ENCODE measurements at regions not wholly inside any gene's neighbourhood (a gene's known extent, or its start where the extent isn't known, plus 50 kb on each side); places are given as distances from the start of the nearest gene placed in this dataset.

GRCh38 chr2:236825989-236826510 lies 256.4 kb downstream of the ACKR3 start:
- no peak overlapping the region for H3K4me2 ChIP-seq (ENCODE audit: insufficient read depth, low read length)
- 2% methylated on average over 6 of the region's 6 CpGs for WGBS (ENCODE audit: insufficient coverage, low coverage, missing lambda C conversion rate)
- no peak overlapping the region for H3K4me3 ChIP-seq
- in situ Hi-C loops (cut with MboI): no loop called here
- POLR2A ChIA-PET: interaction anchor here (0.6 kb wide), 1 partner anchor 94 kb away, joined by 3 read pairs; no protein-coding TSS in a partner anchor
- TF ChIP-seq ZNF174 (CRISPR knock-in tag; IDR thresholded peaks at IDR 0.05) (no peak), ERF (CRISPR knock-in tag; IDR thresholded peaks at IDR 0.05) (no peak), GTF3C2 (IDR thresholded peaks at IDR 0.05; ENCODE audit: borderline replicate concordance, extremely low read depth, insufficient read length) (no peak), MAZ (CRISPR knock-in tag; conservative IDR thresholded peaks at IDR 0.05 in 1 of 2, IDR thresholded peaks at IDR 0.05 in 1 of 2) (no peak), ZBTB1 (CRISPR knock-in tag; IDR thresholded peaks at IDR 0.05; ENCODE audit: borderline replicate concordance, low read depth) (no peak), SIN3A (IDR thresholded peaks at IDR 0.05; ENCODE audit: borderline replicate concordance in 2 of 2, control insufficient read depth in 1 of 2, low read depth in 2 of 2, low read length in 2 of 2) (no peak), MLLT1 (IDR thresholded peaks at IDR 0.05) (no peak), RBM22 (IDR thresholded peaks at IDR 0.05; ENCODE audit: low read depth, low read length, poor library complexity, severe bottlenecking) (no peak), MXI1 (IDR thresholded peaks at IDR 0.05; ENCODE audit: low read depth, low read length) (no peak), ZNF445 (CRISPR knock-in tag; IDR thresholded peaks at IDR 0.05; ENCODE audit: low read depth) (no peak), FOXA3 (CRISPR knock-in tag; conservative IDR thresholded peaks at IDR 0.05 in 1 of 2, IDR thresholded peaks at IDR 0.05 in 1 of 2) (no peak), CGGBP1 (CRISPR knock-in tag; IDR thresholded peaks at IDR 0.05) (no peak), PHF8 (IDR thresholded peaks at IDR 0.05; ENCODE audit: borderline replicate concordance, low read length) (no peak), THRB (CRISPR knock-in tag; conservative IDR thresholded peaks at IDR 0.05) (no peak)
- H4K20me1 ChIP-seq (replicated peaks; ENCODE audit: control insufficient read depth, insufficient read depth, low read length): no peaks in the 10 kb centered on the region
- H3K79me2 ChIP-seq (ENCODE audit: control insufficient read depth, insufficient read depth, low read length): no peaks in the 10 kb centered on the region
- no peaks in the 10 kb centered on the region for H3K9me1 ChIP-seq (ENCODE audit: control insufficient read depth, insufficient read depth, low read length)
- no peak overlapping the region for H3K27ac ChIP-seq (ENCODE audit: extremely low read depth, low read depth, low read length)
- ATAC-seq (no peak), FAIRE-seq (no peak), DNase-seq (ENCODE audit: extremely low read depth in 1 of 4, low spot score in 3 of 4) (no peak)
- no peaks in the 10 kb centered on the region; a peak in 1 of 5 replicates for H3K4me1 ChIP-seq (replicated peaks in 1 of 2; ENCODE audit: control insufficient read depth in 2 of 2, insufficient read depth in 2 of 2, low read length in 2 of 2)
- H3K27me3 ChIP-seq (ENCODE audit: control insufficient read depth in 2 of 2, insufficient read depth in 2 of 2, low read length in 2 of 2): peaks cover 0 to 5% of the 10 kb centered on the region in 2 experiments; a peak in 1 of 5 replicates
- no peaks in the 10 kb centered on the region for H3K36me3 ChIP-seq (ENCODE audit: control insufficient read depth, insufficient read depth, low read length)
- CTCF ChIA-PET (ENCODE audit: low intra/inter-chr PET ratio): no interaction called here
- no TSS peak for BruUV-seq (replicated peaks)
- no peak overlapping the region for H3K9ac ChIP-seq (ENCODE audit: insufficient read depth in 1 of 2, low read depth in 2 of 2, low read length in 2 of 2)
- H3K9me3 ChIP-seq (replicated peaks; ENCODE audit: control insufficient read depth, insufficient read depth, low read depth, low read length): no peaks in the 10 kb centered on the region
- no peak overlapping the region for H2AFZ ChIP-seq (ENCODE audit: low read depth, low read length)
- intact Hi-C loops (cut with micrococcal nuclease): no loop called here

All from K562 (cell line).